GM19240 (cell line): ENCODE measurements at regions not wholly inside any gene's neighbourhood (a gene's known extent, or its start where the extent isn't known, plus 50 kb on each side); places are given as distances from the start of the nearest gene placed in this dataset.

Experiments
- DNase-seq: peaks from one replicate; pipeline ENCODE4 v3.0.0; 2011; ENCODE audit warnings: low spot score; ENCODE audit not compliant: insufficient read length

GRCh38 chr5:2251298-2251697 lies 368.6 kb upstream of the IRX4 start:
- DNase-seq = no peak

- DNase-seq = no peak
Observed at GRCh38 chr5:2250365-2250950, 367.7 kb upstream of the IRX4 start.

- no peak for DNase-seq
Observed at GRCh38 chr5:2249442-2249841, 366.7 kb upstream of the IRX4 start.

GRCh38 chr5:2249026-2249425 lies 366.3 kb upstream of the IRX4 start:
- DNase-seq = no peak

- DNase-seq = no peak
Observed at GRCh38 chr5:2242539-2242938, 359.8 kb upstream of the IRX4 start.

- DNase-seq = no peak
Observed at GRCh38 chr5:2241842-2242241, 359.1 kb upstream of the IRX4 start.

- no peak for DNase-seq
Observed at GRCh38 chr5:2240118-2240904, 357.6 kb upstream of the IRX4 start.

- no peak for DNase-seq
Observed at GRCh38 chr5:2239201-2239910, 356.6 kb upstream of the IRX4 start.

- DNase-seq = no peak
Observed at GRCh38 chr5:2238732-2239131, 356.0 kb upstream of the IRX4 start.

GRCh38 chr5:2227433-2227832 lies 344.7 kb upstream of the IRX4 start:
- DNase-seq = no peak

GRCh38 chr5:2224689-2225088 lies 342.0 kb upstream of the IRX4 start:
- DNase-seq = no peak

- no peak for DNase-seq
Observed at GRCh38 chr5:2223303-2223702, 340.6 kb upstream of the IRX4 start.

GRCh38 chr5:2222246-2222992 lies 339.7 kb upstream of the IRX4 start:
- DNase-seq = no peak

- no peak for DNase-seq
Observed at GRCh38 chr5:2221450-2221849, 338.7 kb upstream of the IRX4 start.

- DNase-seq = no peak
Observed at GRCh38 chr5:2220741-2221140, 338.0 kb upstream of the IRX4 start.

GRCh38 chr5:2219149-2219776 lies 336.5 kb upstream of the IRX4 start:
- DNase-seq = no peak

- no peak for DNase-seq
Observed at GRCh38 chr5:2217219-2217618, 334.5 kb upstream of the IRX4 start.

- no peak for DNase-seq
Observed at GRCh38 chr5:2214910-2215590, 332.3 kb upstream of the IRX4 start.

GRCh38 chr5:2213121-2213730 lies 330.5 kb upstream of the IRX4 start:
- no peak for DNase-seq

- DNase-seq = no peak
Observed at GRCh38 chr5:2212481-2212880, 329.8 kb upstream of the IRX4 start.

GRCh38 chr5:2208239-2208544 lies 325.5 kb upstream of the IRX4 start:
- no peak for DNase-seq
